SH-SY5Y (cell line): ENCODE measurements at regions not wholly inside any gene's neighbourhood (a gene's known extent, or its start where the extent isn't known, plus 50 kb on each side); places are given as distances from the start of the nearest gene placed in this dataset.

Source experiments
- GATA2 ChIP-seq: IDR thresholded peaks from 2 replicates; pipeline ENCODE4 v1.6.1; 2011; ENCODE audit warnings: mild to moderate bottlenecking, low read depth, low read length
- GATA3 ChIP-seq: IDR thresholded peaks from 2 replicates; pipeline ENCODE4 v1.6.1; 2011; ENCODE audit warnings: low read depth, mild to moderate bottlenecking, low read length, moderate library complexity

DNA sequence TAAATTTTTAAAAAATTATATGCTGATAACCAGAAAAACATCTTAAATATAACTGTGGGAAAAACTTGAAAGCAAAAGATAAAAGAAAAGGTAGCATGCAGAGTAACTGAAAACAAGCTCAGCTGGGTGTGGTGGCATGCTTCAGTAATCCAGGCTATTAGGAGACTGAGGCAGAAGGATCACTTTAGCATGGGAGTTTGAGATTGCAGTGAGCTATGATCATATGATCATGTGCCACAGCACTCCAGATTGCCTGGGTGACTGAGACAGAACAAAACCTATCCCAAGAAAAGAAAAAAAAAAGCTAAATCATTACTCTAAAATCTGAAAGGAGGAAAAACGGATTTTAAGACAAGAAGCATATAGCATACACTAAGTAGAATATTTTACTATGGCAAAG, 1624.0 kb downstream of the AMY1C start:
- no peak for TF ChIP-seq GATA2
- TF ChIP-seq GATA3, result no peak
